Fibroblast of villous mesenchyme (primary cell): ENCODE measurements at regions not wholly inside any gene's neighbourhood (a gene's known extent, or its start where the extent isn't known, plus 50 kb on each side); places are given as distances from the start of the nearest gene placed in this dataset.
"Not testable (repeated sequence)": the region's sequence is repeated elsewhere in the genome, so short reads cannot be mapped to it uniquely, and the experiment has no call there.

ENCODE experiments used
- DNase-seq: peaks from one replicate; pipeline ENCODE4 v3.0.0-alpha.2; 2010; ENCODE audit warnings: low read depth
- H3K4me3 ChIP-seq: 2 replicates; pipeline ENCODE4 v1.5.1; 2011; ENCODE audit warnings: low read depth, mild to moderate bottlenecking, low read length
- CTCF ChIP-seq: IDR thresholded peaks from 2 replicates; pipeline ENCODE4 v1.5.1; 2012; ENCODE audit warnings: low read depth, mild to moderate bottlenecking, low read length; ENCODE audit not compliant: insufficient read depth

- no peak for TF ChIP-seq CTCF
- DNase-seq = no peak
- no peak overlapping the region for H3K4me3 ChIP-seq
Measured at GRCh38 chr9:106038266-106039001, 344.1 kb downstream of the TMEM38B start.

GRCh38 chr9:106039151-106039935 lies 345.0 kb downstream of the TMEM38B start:
- DNase-seq = no peak
- no peak overlapping the region for H3K4me3 ChIP-seq
- no peak for TF ChIP-seq CTCF

GRCh38 chr9:106041920-106042319 lies 347.6 kb downstream of the TMEM38B start:
- DNase-seq = not testable (repeated sequence)

GRCh38 chr9:106051545-106051944 lies 357.2 kb downstream of the TMEM38B start:
- DNase-seq = no peak
- no peak overlapping the region for H3K4me3 ChIP-seq
- no peak for TF ChIP-seq CTCF

More at GRCh38 chr9:106041920-106042319, 347.6 kb downstream of the TMEM38B start:
- not testable (repeated sequence) for H3K4me3 ChIP-seq

- DNase-seq = no peak
- no peak overlapping the region for H3K4me3 ChIP-seq
- TF ChIP-seq CTCF = no peak
Measured at GRCh38 chr9:106052166-106052565, 357.8 kb downstream of the TMEM38B start.

- no peak for DNase-seq
- no peak for TF ChIP-seq CTCF
- no peak overlapping the region for H3K4me3 ChIP-seq
Measured at GRCh38 chr9:106052735-106053134, 358.4 kb downstream of the TMEM38B start.

- no peak overlapping the region for H3K4me3 ChIP-seq
- TF ChIP-seq CTCF = no peak
- DNase-seq = no peak
Measured at GRCh38 chr9:106056328-106056727, 362.0 kb downstream of the TMEM38B start.
